ENCODE measurements at regions not wholly inside any gene's neighbourhood (a gene's known extent, or its start where the extent isn't known, plus 50 kb on each side); places are given as distances from the start of the nearest gene placed in this dataset.

GRCh38 chr18:41548521-41549260 lies 406.3 kb upstream of the PIK3C3 start:
- CTCF ChIA-PET = no interaction called here
- BruUV-seq (replicated peaks) = no TSS peak
- dilution Hi-C loops (cut with MboI; ENCODE audit: extremely low pct_ligation_motif_present, low sequenced_read_pairs) = no loop called here

More at GRCh38 chr18:41548521-41549260, 406.3 kb upstream of the PIK3C3 start:
- H3K79me2 ChIP-seq (ENCODE audit: control insufficient read depth, insufficient read depth, low read length) = no peaks in the 10 kb centered on the region
- H3K4me2 ChIP-seq (ENCODE audit: insufficient read depth, low read length) = no peak overlapping the region
- no peak overlapping the region for H2AFZ ChIP-seq (ENCODE audit: low read depth, low read length)
- intact Hi-C loops (cut with micrococcal nuclease) = no loop called here
- H4K20me1 ChIP-seq (replicated peaks; ENCODE audit: control insufficient read depth, extremely low read depth, insufficient read depth, low read length) = no peaks in the 10 kb centered on the region
- H3K9me3 ChIP-seq (replicated peaks; ENCODE audit: control insufficient read depth, insufficient read depth, low read length) = no peaks in the 10 kb centered on the region
- H3K27me3 ChIP-seq (ENCODE audit: control insufficient read depth in 2 of 2, insufficient read depth in 2 of 2, low read length in 2 of 2) = no peaks in the 10 kb centered on the region
- no peak overlapping the region for H3K4me3 ChIP-seq (replicated peaks in 1 of 3; ENCODE audit: insufficient read depth in 1 of 3, low read depth in 1 of 3, low read length in 3 of 3)
- no peaks in the 10 kb centered on the region for H3K4me1 ChIP-seq (ENCODE audit: control insufficient read depth, extremely low read depth, insufficient read depth, low read length)
- no peak for DNase-seq (ENCODE audit: low read depth, low spot score)
- H3K9ac ChIP-seq (replicated peaks; ENCODE audit: extremely low read depth, insufficient read depth, low read length) = no peak overlapping the region
- POLR2A ChIA-PET = no interaction called here
- FAIRE-seq = no peak
- H3K36me3 ChIP-seq (ENCODE audit: control insufficient read depth in 2 of 2, extremely low read depth in 1 of 2, insufficient read depth in 2 of 2, low read length in 2 of 2) = no peaks in the 10 kb centered on the region
- peaks cover 2% of the 10 kb centered on the region for H3K9me1 ChIP-seq (replicated peaks; ENCODE audit: control insufficient read depth, extremely low read depth, insufficient read depth, low read length)
- TF ChIP-seq MYC (IDR thresholded peaks at IDR 0.05; ENCODE audit: low read depth, low read length) (no peak), CTCF (IDR thresholded peaks at IDR 0.05; ENCODE audit: extremely low read depth in 1 of 2, insufficient read depth in 1 of 2, low read depth in 1 of 2, low read length in 2 of 2) (no peak), MAX (IDR thresholded peaks at IDR 0.05; ENCODE audit: insufficient read depth, insufficient read length) (no peak), POLR2AphosphoS5 (IDR thresholded peaks at IDR 0.05; ENCODE audit: insufficient read depth, low read depth, low read length) (no peak), EZH2 (IDR thresholded peaks at IDR 0.05; ENCODE audit: borderline replicate concordance, low read depth, low read length, severe bottlenecking) (no peak), GATA2 (IDR thresholded peaks at IDR 0.05; ENCODE audit: insufficient read depth, insufficient read length, low read depth, low read length) (no peak), FOS (IDR thresholded peaks at IDR 0.05; ENCODE audit: borderline replicate concordance, insufficient read depth, low read length) (no peak), JUN (IDR thresholded peaks at IDR 0.05; ENCODE audit: borderline replicate concordance, insufficient read depth, insufficient read length, low read depth) (no peak), POLR2A (IDR thresholded peaks at IDR 0.05; ENCODE audit: low read depth, low read length) (no peak)
- no peak overlapping the region for H3K27ac ChIP-seq (ENCODE audit: insufficient read depth, low read depth, low read length)

Data from endothelial cell of umbilical vein (primary cell).